Skeletal muscle tissue (tissue), 3 donors: ENCODE measurements at regions not wholly inside any gene's neighbourhood (a gene's known extent, or its start where the extent isn't known, plus 50 kb on each side); places are given as distances from the start of the nearest gene placed in this dataset.

Experiments
- H3K27ac ChIP-seq: one replicate; pipeline ENCODE4 v1.7.0; 2013; ENCODE audit warnings: mild to moderate bottlenecking, low read depth, low read length, inconsistent platforms
- H3K27me3 ChIP-seq, 3 donors: one replicate each; pipeline ENCODE4 v1.7.0; 2013; ENCODE audit warnings: low read length in 3 of 3; ENCODE audit not compliant: control insufficient read depth in 3 of 3, insufficient read depth in 3 of 3
- H3K36me3 ChIP-seq, 3 donors: one replicate each; pipeline ENCODE4 v1.7.0; 2013; ENCODE audit warnings: low read length in 3 of 3; ENCODE audit not compliant: control insufficient read depth in 3 of 3, insufficient read depth in 3 of 3
- H3K4me1 ChIP-seq, 3 donors: one replicate each; pipeline ENCODE4 v1.7.0; 2013; ENCODE audit warnings: low read length in 3 of 3, mild to moderate bottlenecking in 3 of 3; ENCODE audit not compliant: control insufficient read depth in 3 of 3, insufficient read depth in 3 of 3
- H3K4me3 ChIP-seq, 3 donors: one replicate each; pipeline ENCODE4 v1.7.0; 2013; ENCODE audit warnings: low read length in 3 of 3
- H3K9ac ChIP-seq, 3 donors: one replicate each; pipeline ENCODE4 v1.7.0; 2013; ENCODE audit warnings: low read length in 3 of 3, mild to moderate bottlenecking in 3 of 3, moderate library complexity in 2 of 3, low read depth in 1 of 3
- H3K9me3 ChIP-seq, 3 donors: one replicate each; pipeline ENCODE4 v1.7.0; 2013; ENCODE audit warnings: low read length in 3 of 3; ENCODE audit not compliant: control insufficient read depth in 3 of 3
- donor health status: Osteomylitis.

DNA sequence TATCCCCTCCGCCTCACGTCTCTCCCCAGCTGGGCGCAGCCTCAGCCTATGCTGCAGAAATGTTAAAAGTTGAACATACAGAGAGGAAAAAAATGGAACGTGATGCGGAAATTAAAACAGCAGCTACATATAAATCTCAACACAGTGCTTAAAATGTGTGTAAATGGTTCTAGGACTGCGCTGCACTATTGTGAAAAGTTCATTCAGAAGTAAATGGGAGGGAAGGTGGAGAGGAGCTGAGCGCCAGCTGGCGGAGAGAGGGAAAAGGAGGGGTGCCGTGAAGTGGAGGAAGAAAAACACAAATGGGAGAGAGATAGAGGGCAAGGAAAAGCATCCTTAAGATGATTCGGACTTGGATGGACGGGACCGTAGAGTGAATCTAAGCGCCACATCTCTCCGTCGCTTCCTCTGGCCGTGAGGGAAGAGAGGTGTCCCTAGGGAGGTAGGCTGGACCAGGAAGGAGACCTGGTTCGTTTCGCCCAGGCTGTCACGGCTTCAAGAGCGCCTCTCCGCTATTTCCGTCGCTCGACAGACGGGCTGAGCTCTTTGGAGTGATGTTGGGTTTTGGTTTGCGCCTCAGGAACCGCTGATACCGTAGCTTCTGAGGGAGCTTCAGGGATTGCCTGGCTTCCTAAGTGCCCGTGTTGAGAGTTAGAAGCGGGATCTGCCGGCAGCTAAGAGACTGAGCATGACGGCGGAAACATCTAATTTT lies 113.7 kb downstream of the TRIM27 start:
- H3K4me1 ChIP-seq = peaks cover 0 to 2% (median 0%) of the 10 kb centered on the region in 3 donors
- H3K36me3 ChIP-seq = no peaks in the 10 kb centered on the region
- peak overlapping the region in 2 of 3 donors; percentile 13 to 45 for H3K4me3 ChIP-seq
- H3K27me3 ChIP-seq = peaks cover 55 to 80% (median 62%) of the 10 kb centered on the region in 3 donors
- no peak overlapping the region for H3K27ac ChIP-seq
- H3K9ac ChIP-seq = no peak overlapping the region
- peaks cover 0 to 4% (median 2%) of the 10 kb centered on the region in 3 donors for H3K9me3 ChIP-seq

DNA sequence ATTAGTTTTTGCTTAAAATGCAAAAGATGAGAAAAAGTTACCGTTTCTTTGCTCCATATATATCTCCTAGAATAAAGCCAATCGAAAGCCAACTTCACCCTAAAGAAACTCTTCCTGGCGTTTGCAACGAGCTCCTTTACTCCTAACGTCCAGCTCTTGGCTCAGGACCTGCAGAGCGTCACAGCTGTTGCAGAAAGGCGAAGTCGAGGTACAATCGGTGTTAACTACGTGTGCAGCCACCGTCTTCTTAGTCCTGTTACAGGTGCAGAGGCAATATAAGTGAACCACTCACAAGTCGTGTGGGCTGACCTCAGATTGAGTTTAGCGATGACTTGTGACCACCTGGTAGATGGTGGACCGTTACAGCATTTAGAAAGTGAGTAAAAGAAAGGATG lies 113.1 kb downstream of the TRIM27 start:
- Histone ChIP-seq H3K27ac (no peak overlapping the region), H3K4me1 (peaks cover 0 to 2% (median 0%) of the 10 kb centered on the region in 3 donors), H3K36me3 (no peaks in the 10 kb centered on the region), H3K9ac (no peak overlapping the region), H3K9me3 (peaks cover 0 to 4% (median 2%) of the 10 kb centered on the region in 3 donors), H3K4me3 (no peak overlapping the region), H3K27me3 (peaks cover 59 to 86% (median 68%) of the 10 kb centered on the region in 3 donors)

DNA sequence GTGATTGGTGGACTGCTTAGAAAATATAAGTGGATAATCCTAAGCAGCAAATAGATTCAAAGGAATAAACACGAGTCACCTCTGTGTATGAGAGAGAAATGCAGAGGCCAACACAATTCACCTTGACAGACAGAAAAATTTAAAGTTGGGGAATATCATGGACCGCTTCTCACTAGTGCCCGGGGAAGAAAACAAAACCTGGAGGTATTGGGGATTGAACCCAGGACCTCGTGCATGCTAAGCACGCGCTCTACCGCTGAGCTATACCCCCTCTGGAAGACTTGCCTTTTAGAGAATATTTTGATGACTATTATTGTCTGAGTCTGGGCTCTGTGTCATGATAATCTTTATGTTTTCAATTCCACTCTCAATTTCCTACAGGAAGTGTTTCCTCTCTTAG lies 111.9 kb downstream of the TRIM27 start:
- H3K9ac ChIP-seq = no peak overlapping the region
- H3K36me3 ChIP-seq = no peaks in the 10 kb centered on the region
- no peak overlapping the region for H3K27ac ChIP-seq
- peaks cover 65 to 92% (median 73%) of the 10 kb centered on the region in 3 donors for H3K27me3 ChIP-seq
- peaks cover 0 to 4% (median 2%) of the 10 kb centered on the region in 3 donors for H3K9me3 ChIP-seq
- H3K4me1 ChIP-seq = peaks cover 0 to 2% (median 0%) of the 10 kb centered on the region in 3 donors
- no peak overlapping the region for H3K4me3 ChIP-seq

DNA sequence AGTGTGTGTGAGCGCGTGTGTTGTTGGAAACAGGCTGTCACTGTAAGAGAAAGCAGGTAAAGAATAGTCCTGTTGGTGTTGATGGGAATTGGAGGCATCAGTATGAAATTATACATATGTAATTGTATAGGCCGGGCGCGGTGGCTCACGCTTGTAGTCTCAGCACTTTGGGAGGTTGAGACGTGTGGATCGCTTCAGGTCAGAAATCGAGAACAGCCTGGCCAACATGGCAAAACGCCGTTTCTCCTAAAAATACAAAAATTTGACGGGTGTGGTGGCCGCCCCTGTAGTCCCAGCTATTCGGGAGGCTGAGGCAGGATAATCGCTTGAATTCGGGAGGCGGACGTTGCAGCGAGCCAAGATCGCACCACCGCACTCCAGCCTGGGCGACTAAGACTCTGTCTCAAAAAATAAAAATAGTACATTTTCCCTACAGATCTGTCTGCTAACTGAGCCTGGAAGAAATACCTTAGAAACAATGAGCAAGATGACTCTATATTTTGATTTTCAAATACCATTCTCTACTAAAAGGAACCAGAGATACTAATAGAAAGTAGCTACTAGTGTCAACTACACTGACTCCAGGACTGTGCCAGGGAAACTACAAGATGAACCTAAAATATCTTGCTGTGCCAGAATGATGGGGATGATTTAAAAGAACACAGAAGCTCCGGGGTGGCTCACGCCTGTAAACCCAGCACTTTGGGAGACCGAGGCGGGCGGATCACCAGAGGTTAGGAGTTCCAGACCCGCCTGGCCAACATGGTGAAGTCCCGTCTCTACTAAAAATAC lies 110.8 kb downstream of the TRIM27 start:
- no peak overlapping the region for H3K9ac ChIP-seq
- peaks cover 71 to 93% (median 73%) of the 10 kb centered on the region in 3 donors for H3K27me3 ChIP-seq

DNA sequence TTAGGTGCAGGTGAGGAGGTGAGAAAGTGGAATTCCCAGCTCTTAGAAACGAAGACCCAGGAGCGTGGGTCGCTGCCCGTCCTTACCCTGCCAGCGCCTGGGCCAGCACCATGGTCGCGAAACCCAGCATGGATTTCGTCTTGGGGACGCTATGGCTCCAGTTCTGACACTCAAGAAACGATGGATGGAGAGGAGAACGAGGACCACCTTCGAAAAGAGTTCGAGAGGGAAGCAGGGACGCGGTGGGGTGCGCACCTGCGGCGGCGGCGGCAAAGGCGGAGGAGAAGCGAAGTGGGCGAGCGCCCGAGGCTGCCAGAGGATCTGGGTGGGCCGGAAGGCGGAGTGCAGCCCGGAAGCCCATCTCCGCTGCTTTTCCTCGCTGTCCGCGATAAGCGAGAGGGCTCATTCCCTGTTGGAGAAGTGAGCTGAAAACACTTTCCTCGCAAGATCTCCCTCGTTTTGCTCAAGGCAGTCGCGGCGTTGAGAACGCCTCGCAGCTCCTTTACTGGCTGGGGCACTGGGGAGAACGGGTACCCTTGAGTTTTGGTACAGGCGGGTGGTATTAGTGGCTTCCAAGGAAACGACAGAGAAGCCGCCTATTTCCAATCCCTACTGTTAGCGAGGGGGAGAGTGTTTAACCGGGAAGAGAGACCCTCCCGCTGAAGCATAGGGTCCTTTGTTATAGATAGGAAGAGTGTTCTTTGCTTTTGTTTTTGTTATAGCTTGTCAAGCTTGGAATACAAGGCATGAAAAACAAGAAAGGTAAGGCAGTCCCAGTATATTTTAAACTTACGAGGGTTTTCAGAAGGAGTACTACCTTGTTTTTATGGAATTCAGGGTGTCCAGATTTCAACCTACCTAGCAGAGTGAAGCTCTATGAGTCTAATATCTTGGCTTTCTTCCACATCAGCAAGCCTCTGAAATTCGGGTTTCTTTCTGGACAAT lies 109.5 kb downstream of the TRIM27 start:
- Histone ChIP-seq H3K36me3 (no peaks in the 10 kb centered on the region), H3K27ac (no peak overlapping the region), H3K9ac (no peak overlapping the region), H3K27me3 (peaks cover 68 to 80% (median 69%) of the 10 kb centered on the region in 3 donors), H3K9me3 (peaks cover 0 to 4% (median 2%) of the 10 kb centered on the region in 3 donors), H3K4me1 (peaks cover 0 to 2% (median 0%) of the 10 kb centered on the region in 3 donors), H3K4me3 (no peak overlapping the region)

More for the DNA sequence above, 110.8 kb downstream of the TRIM27 start:
- Histone ChIP-seq H3K4me3 (no peak overlapping the region), H3K27ac (no peak overlapping the region), H3K9me3 (peaks cover 0 to 4% (median 2%) of the 10 kb centered on the region in 3 donors), H3K36me3 (no peaks in the 10 kb centered on the region), H3K4me1 (peaks cover 0 to 2% (median 0%) of the 10 kb centered on the region in 3 donors)

DNA sequence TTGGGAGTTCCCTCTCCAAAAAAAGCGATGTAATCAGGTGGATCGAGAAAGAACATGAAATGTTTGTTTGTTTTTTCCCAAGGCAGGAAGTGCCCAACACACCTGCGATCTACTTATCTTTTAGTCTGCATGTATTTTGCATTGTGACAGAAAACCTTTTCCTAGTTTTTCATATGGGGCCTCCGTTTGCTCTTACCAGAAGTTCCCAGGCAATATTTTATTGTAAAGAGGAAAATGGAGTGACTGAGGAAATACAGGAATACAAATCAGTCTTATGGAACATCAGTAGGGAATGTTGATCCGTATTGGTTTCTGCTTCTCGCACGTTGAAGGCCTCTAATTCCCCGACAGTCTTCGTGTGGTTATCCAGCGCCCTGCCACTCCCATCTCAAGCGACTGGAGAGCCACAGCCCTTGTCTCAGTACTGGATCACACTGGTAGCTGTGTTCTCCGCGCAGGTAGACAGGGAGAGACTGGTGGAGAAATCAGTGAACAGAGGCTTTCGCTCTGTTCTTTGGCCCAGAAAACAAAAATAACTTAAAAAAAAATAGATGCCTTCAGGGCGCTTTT lies 107.4 kb downstream of the TRIM27 start:
- Histone ChIP-seq H3K36me3 (no peaks in the 10 kb centered on the region), H3K9me3 (peaks cover 0 to 2% (median 0%) of the 10 kb centered on the region in 3 donors), H3K9ac (no peak overlapping the region), H3K27me3 (peaks cover 51 to 70% (median 58%) of the 10 kb centered on the region in 3 donors), H3K4me1 (no peaks in the 10 kb centered on the region), H3K4me3 (no peak overlapping the region), H3K27ac (no peak overlapping the region)

DNA sequence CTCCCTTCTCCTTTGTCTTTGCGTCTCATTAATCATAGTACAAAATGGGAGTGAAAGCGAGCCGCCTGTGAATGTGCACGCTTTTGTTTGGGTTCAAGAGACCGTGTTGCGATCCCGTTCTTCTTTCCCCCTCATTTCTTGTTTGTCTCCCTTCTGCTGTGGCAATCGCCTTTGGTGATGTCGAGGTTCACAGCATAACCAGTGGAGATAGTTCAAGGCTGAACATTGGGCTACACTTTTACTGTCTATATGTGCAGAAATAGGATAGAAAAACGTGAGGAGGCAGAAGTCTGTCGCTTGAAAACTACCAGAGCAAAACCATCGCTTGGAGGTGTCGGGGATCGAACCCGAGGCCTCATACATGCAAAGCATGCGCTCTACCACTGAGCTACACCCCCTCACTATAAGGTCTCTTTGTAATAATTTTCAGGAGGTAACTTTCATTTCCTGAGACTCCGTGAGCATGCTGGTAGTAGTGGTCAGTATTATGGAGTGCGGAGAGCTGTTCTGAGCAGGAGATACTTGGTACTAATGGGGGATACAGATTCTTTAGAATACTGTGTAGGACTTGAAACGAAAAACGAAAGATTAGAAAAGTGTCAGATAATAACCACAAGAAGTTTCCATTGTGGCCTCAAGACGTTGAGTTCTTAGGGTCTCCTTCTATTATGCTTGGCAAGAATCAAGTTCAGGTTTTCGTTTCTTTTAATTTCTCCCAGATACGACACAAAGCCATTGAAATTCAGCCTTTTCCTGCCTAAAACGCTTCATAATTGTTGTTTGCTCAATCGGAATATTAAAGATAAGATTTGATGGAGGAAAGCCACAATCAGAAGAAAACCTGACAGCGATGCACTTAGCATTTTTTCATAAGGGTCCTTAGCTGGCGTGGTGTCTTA lies 106.6 kb downstream of the TRIM27 start:
- Histone ChIP-seq H3K36me3 (no peaks in the 10 kb centered on the region), H3K4me1 (no peaks in the 10 kb centered on the region), H3K27ac (no peak overlapping the region), H3K27me3 (peaks cover 47 to 70% (median 56%) of the 10 kb centered on the region in 3 donors), H3K4me3 (no peak overlapping the region), H3K9ac (no peak overlapping the region), H3K9me3 (peaks cover 0 to 2% (median 0%) of the 10 kb centered on the region in 3 donors)

DNA sequence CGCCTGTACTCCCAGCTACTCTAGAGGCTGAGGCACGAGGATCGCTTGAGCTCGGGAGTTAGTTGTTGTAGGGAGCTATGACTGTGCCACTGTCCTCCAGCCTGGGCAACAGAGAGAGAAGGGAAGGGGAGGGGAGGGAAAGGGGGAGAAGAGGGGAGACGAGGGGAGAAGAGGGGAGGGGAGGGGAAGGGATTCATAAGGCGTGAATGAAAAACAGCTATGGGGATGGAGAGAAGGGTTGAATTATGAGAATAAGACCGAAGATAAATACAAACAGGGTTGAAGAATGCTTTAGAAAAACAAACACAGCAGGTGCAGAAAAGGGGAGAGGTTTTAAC lies 106.0 kb downstream of the TRIM27 start:
- Histone ChIP-seq H3K9me3 (peaks cover 0 to 2% (median 0%) of the 10 kb centered on the region in 3 donors), H3K27me3 (peaks cover 43 to 64% (median 50%) of the 10 kb centered on the region in 3 donors), H3K4me3 (no peak overlapping the region), H3K27ac (no peak overlapping the region), H3K9ac (no peak overlapping the region), H3K36me3 (no peaks in the 10 kb centered on the region), H3K4me1 (no peaks in the 10 kb centered on the region)
